ENCODE measurements at regions not wholly inside any gene's neighbourhood (a gene's known extent, or its start where the extent isn't known, plus 50 kb on each side); places are given as distances from the start of the nearest gene placed in this dataset.

DNA sequence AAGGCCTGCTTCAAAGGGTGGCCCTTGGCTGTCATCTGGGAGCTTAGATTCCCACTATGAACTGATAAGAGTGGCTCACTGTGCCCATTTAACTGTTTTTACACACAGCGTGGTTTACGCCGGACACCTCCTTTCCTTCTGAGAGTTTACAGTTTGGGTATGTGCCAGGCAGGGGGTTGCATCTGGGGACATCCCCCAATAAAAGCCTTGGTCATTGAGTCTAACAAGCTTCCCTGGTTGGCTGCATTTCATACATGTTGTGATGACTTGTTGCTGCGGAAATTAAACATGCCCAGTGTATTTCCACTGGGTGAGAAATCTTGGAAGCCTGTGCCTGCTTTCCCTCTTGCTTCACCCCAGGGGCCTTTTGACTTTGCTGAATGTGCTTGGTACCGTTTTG, 264.1 kb upstream of the NPY start:
- Mint-ChIP-seq H3K27ac (no peak overlapping the region), H3K9me3 (no peaks in the 10 kb centered on the region), H3K27me3 (peaks cover 1% of the 10 kb centered on the region), H3K36me3 (no peaks in the 10 kb centered on the region), H3K4me3 (no peak overlapping the region), H3K4me1 (ENCODE audit: low read depth) (no peaks in the 10 kb centered on the region)
- DNase-seq, result no peak
- intact Hi-C loops (cut with micrococcal nuclease), result no loop called here
- POLR2A ChIA-PET, result no interaction called here
- CTCF ChIA-PET, result no interaction called here

DNA sequence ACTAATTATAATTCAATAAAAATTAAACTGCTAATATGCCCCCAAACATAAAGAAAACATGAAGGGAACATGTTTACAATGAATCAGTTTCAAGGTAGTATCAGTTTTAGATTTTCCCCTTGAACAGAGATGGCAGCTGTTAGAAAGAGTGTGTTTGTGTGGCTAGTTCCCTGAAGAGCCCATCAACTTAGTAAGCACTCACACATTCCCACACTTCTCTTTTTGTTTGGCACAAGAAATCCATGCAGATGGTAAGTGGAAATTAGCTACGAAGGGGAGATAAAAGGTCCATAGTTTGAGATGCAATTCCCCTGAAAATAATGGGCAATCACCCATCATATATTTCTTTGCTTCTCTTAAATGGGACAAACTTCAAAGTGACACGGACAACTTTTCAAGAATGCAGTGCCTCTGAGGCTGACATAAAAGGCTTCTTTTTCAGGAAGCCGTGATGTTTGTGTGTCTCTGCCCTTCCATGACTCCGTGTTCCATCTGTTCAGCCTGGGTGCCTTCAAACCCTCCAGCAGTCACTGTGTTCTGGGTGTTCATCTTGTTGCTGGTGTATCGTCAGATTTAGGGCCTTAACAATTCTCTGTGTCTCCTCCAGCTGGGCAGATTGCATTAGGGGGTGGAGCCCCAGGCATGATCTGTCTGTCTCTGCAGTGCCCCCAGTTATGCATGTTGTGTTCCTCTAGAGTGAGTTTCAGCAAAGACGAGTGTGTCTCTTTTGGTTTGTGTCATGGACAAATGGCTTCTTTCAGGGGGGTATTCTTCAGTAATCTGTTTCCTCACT, 259.5 kb upstream of the NPY start:
- no peak overlapping the region for H3K4me3 Mint-ChIP-seq
- no peak for DNase-seq
- H3K4me1 Mint-ChIP-seq (ENCODE audit: low read depth), result no peaks in the 10 kb centered on the region
- POLR2A ChIA-PET, result no interaction called here
- H3K36me3 Mint-ChIP-seq, result no peaks in the 10 kb centered on the region
- H3K9me3 Mint-ChIP-seq, result no peaks in the 10 kb centered on the region
- no peak overlapping the region for H3K27ac Mint-ChIP-seq
- intact Hi-C loops (cut with micrococcal nuclease), result no loop called here
- H3K27me3 Mint-ChIP-seq, result peaks cover 1% of the 10 kb centered on the region
- CTCF ChIA-PET, result no interaction called here

DNA sequence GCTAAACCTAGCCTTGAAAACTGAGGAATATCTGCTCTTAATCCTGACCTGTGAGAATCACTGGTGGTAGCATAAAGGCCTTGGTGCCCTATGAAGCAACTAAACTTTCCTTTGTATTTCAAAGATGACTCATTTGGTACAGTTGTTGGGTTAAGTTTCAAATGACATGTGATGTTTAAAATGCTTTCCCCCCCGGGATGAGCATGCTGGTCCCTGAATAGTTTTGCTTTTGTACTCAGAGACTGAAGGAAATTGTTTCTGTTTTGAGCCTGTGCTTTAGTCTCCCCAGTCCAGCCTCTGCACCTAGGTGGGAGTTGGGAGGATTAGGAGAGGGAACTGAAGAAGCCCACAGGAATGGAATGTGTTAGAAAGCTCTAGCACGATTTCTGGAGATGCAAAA, 258.9 kb upstream of the NPY start:
- peaks cover 1% of the 10 kb centered on the region for H3K27me3 Mint-ChIP-seq
- H3K9me3 Mint-ChIP-seq, result no peaks in the 10 kb centered on the region
- POLR2A ChIA-PET, result no interaction called here
- intact Hi-C loops (cut with micrococcal nuclease), result no loop called here
- CTCF ChIA-PET, result no interaction called here
- no peaks in the 10 kb centered on the region for H3K36me3 Mint-ChIP-seq
- H3K4me3 Mint-ChIP-seq, result no peak overlapping the region
- DNase-seq, result no peak
- no peak overlapping the region for H3K27ac Mint-ChIP-seq
- no peaks in the 10 kb centered on the region for H3K4me1 Mint-ChIP-seq (ENCODE audit: low read depth)

DNA sequence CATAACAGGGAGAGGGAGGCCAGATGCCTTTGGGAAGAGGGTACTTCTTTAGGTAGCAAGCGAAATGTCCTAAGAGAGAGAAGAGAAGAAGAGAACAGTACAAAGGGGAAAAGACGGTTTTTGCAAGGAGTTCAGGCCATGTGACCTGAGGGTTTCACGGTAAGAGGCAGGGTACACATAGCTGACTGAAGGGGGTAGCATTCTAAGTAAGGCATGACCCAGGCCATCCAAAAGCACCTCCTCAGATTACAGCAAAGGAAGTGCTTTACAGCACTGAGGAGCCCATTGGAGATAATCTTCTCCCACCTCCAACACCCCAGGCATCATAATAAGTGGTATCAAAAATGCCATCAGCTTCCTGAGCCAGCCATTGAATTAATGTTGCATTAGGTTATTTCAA, 258.2 kb upstream of the NPY start:
- no peak overlapping the region for H3K27ac Mint-ChIP-seq
- H3K27me3 Mint-ChIP-seq, result peaks cover 1% of the 10 kb centered on the region
- POLR2A ChIA-PET, result no interaction called here
- no peaks in the 10 kb centered on the region for H3K9me3 Mint-ChIP-seq
- no peaks in the 10 kb centered on the region for H3K36me3 Mint-ChIP-seq
- CTCF ChIA-PET, result no interaction called here
- no peak for DNase-seq
- intact Hi-C loops (cut with micrococcal nuclease), result no loop called here
- no peaks in the 10 kb centered on the region for H3K4me1 Mint-ChIP-seq (ENCODE audit: low read depth)
- no peak overlapping the region for H3K4me3 Mint-ChIP-seq

DNA sequence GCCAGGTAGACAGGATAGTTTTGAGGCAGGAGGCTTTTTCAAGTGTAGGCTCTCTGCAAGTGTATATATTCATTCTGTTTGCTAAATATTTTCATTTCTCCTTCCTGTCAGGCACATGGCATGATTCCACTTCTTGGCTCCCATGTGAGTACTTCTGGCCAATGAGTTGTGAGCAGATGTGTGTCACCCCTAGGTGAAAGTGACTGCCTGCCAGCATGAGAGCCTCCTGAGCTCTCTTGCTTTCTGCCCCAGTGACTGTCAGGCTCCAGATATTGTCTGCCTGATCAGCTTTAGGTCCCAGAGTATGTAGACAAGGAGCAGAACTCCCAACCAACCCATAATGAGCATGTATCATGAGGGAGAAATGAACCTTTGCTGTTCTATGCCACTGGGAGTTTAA, 257.6 kb upstream of the NPY start:
- no peak for DNase-seq
- Mint-ChIP-seq H3K4me1 (ENCODE audit: low read depth) (no peaks in the 10 kb centered on the region), H3K4me3 (no peak overlapping the region), H3K27ac (no peak overlapping the region), H3K36me3 (no peaks in the 10 kb centered on the region), H3K9me3 (no peaks in the 10 kb centered on the region), H3K27me3 (peaks cover 1% of the 10 kb centered on the region)
- CTCF ChIA-PET, result no interaction called here
- intact Hi-C loops (cut with micrococcal nuclease), result no loop called here
- POLR2A ChIA-PET, result no interaction called here

DNA sequence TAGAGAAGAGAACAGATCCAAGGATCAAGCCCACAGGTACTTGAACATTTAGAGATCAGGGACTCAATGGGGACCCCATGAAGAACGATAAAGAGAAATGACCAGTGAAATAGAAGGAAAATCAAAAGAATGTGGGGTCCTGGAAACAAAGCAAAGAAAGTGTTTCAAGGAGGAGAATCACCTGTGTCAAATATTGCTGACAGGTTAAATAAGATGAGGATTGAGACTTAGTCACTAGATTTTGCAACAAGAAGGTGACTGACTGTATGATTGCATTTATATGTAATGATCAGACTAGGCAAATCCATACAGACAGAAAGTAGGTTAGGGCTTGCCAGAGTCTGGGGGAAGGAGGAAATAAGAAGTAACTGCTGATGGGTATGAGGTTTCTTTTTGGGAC, 254.9 kb upstream of the NPY start:
- DNase-seq, result no peak
- peaks cover 1% of the 10 kb centered on the region for H3K27me3 Mint-ChIP-seq
- ChIA-PET POLR2A (no interaction called here), CTCF (no interaction called here)
- intact Hi-C loops (cut with micrococcal nuclease), result no loop called here
- no peaks in the 10 kb centered on the region for H3K9me3 Mint-ChIP-seq
- H3K36me3 Mint-ChIP-seq, result no peaks in the 10 kb centered on the region
- no peak overlapping the region for H3K27ac Mint-ChIP-seq
- no peak overlapping the region for H3K4me3 Mint-ChIP-seq
- no peaks in the 10 kb centered on the region for H3K4me1 Mint-ChIP-seq (ENCODE audit: low read depth)

DNA sequence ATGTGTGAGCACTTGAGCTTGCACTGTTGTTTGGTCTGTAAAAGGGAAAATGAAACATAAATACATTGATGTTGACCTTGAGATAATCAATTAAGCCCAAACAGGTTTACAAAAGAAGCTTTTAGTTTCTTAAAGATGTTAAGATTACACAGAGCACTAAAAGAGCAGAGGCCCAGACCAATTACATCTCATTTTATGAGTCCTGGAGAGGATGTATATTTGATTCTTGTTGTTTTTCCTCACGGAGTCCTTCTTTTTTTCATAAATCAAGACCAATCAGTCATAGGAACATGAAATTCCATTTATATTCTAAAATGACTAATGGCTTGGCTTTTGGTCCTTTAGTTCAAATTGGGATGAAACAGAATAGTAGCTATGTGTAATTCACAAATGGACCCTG, 249.7 kb upstream of the NPY start:
- H3K36me3 Mint-ChIP-seq, result no peaks in the 10 kb centered on the region
- POLR2A ChIA-PET, result no interaction called here
- peaks cover 8% of the 10 kb centered on the region for H3K4me1 Mint-ChIP-seq (ENCODE audit: low read depth)
- H3K27me3 Mint-ChIP-seq, result no peaks in the 10 kb centered on the region
- H3K9me3 Mint-ChIP-seq, result no peaks in the 10 kb centered on the region
- CTCF ChIA-PET, result no interaction called here
- intact Hi-C loops (cut with micrococcal nuclease), result loop anchor here (10.0 kb wide), 1 partner anchor 139 kb away; no protein-coding TSS in a partner anchor
- no peak for DNase-seq
- no peak overlapping the region for H3K27ac Mint-ChIP-seq
- no peak overlapping the region for H3K4me3 Mint-ChIP-seq

DNA sequence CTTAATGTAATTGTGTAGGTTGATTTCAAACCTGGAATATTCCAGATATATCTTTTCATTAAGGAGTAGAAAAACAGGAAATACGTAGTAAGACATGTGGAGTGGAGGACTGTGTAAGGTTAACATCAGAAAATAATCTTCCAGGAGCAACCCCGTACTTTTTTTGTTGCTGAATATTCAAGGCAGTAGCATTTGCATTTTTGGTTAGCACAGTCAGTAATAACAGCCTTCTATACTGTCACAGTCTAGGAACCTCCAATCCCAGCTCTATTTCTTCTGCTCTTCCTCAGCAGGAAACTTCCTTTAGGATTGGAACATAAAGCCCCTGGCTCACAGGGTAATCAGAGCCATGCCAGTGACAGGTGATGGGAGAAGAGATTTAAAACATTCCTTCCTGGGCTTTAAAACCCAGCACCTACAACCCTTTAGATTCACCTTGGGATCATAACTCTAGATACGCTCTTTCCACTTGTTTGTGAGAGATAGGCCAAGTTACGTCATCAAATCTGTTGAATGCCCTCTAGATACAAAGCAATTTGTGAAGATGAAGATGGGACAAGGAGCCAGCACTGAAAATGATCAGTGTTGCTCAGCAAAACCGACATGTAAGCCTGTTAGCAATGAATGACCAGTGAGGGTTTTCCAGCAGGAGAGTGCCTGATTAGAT, 248.5 kb upstream of the NPY start:
- no peak for DNase-seq
- Mint-ChIP-seq H3K4me1 (ENCODE audit: low read depth) (peaks cover 8% of the 10 kb centered on the region), H3K4me3 (no peak overlapping the region), H3K27ac (no peak overlapping the region), H3K9me3 (no peaks in the 10 kb centered on the region), H3K27me3 (no peaks in the 10 kb centered on the region), H3K36me3 (no peaks in the 10 kb centered on the region)
- intact Hi-C loops (cut with micrococcal nuclease), result loop anchor here (10.0 kb wide), 1 partner anchor 141 kb away; no protein-coding TSS in a partner anchor
- ChIA-PET CTCF (no interaction called here), POLR2A (no interaction called here)

DNA sequence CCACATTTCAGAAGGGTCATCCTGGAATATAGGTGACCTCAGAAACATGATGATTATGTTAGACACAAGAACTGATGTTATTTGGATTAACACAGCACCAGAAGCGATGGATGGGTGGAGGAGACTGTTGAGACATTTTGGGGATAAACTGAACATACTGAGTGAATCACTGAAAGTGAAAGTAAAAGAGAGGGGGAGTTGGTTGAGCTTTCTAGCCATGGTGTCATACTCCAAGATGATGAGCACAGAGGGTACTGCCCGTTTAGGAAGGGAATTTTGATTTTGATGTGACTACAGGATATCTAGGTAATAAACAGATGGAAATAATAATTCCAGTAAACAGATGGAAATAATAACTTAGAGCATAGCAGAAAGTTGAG, 248.0 kb upstream of the NPY start:
- no peaks in the 10 kb centered on the region for H3K27me3 Mint-ChIP-seq
- no peaks in the 10 kb centered on the region for H3K36me3 Mint-ChIP-seq
- no peaks in the 10 kb centered on the region for H3K9me3 Mint-ChIP-seq
- no peak for DNase-seq
- no peak overlapping the region for H3K4me3 Mint-ChIP-seq
- POLR2A ChIA-PET, result no interaction called here
- intact Hi-C loops (cut with micrococcal nuclease), result loop anchor here (10.0 kb wide), 1 partner anchor 141 kb away; no protein-coding TSS in a partner anchor
- no peak overlapping the region for H3K27ac Mint-ChIP-seq
- CTCF ChIA-PET, result interaction anchor here (0.5 kb wide), 1 partner anchor 1529 kb away, joined by 3 read pairs; no protein-coding TSS in a partner anchor
- peaks cover 8% of the 10 kb centered on the region for H3K4me1 Mint-ChIP-seq (ENCODE audit: low read depth)

DNA sequence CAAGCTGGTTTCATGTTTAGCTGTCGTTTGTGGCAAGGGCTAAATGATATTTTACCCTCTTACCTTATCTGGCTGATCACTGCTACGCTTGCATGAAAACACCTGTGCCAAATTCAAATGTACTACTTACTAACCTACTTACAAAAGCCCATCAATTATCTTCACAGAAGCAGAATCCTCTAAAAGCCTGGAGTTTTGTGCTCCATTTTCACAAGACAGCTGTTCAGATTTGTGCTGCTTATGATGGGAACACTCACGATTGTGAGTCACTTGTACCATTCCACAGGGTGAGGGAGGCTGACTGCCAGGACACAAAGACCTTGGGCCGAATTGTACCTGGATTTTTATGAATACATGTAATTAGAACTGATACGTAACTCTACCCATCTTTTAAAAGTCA, 245.0 kb upstream of the NPY start:
- Mint-ChIP-seq H3K4me1 (ENCODE audit: low read depth) (peaks cover 8% of the 10 kb centered on the region), H3K27ac (no peak overlapping the region), H3K27me3 (no peaks in the 10 kb centered on the region), H3K4me3 (no peak overlapping the region), H3K9me3 (no peaks in the 10 kb centered on the region), H3K36me3 (no peaks in the 10 kb centered on the region)
- CTCF ChIA-PET, result no interaction called here
- POLR2A ChIA-PET, result no interaction called here
- intact Hi-C loops (cut with micrococcal nuclease), result loop anchor here (10.0 kb wide), 1 partner anchor 144 kb away; no protein-coding TSS in a partner anchor
- no peak for DNase-seq

DNA sequence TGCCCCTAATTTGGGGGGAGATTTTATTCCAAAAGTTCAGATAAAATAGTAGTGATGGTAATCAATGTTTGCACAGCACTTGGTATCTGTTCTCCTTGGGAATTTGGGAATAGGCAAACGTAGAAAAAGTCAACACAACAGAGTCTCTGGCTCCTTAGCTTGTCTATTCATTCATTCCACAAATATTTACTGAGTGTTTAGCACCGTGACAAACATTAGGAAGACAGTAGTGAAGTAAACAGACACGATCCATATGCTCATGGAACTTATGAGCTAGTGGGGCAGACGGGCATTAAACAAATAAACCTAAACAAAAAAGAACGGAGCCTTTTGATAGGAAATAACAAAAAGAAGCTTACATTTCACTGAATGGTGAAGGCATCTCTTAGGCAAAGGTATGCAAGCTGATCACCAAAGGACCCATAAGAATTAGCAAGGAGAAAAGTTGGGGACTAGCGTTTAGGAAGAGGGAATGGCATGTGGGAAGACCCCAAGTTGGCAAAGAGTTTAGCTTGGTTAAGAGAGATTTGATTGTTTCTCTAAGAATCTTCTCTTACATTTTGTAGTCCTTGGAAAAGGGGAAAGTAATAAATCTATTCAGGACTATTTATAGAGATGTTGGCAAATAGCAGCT, 243.9 kb upstream of the NPY start:
- DNase-seq, result no peak
- H3K27me3 Mint-ChIP-seq, result no peaks in the 10 kb centered on the region
- H3K4me3 Mint-ChIP-seq, result no peak overlapping the region
- ChIA-PET POLR2A (no interaction called here), CTCF (no interaction called here)
- intact Hi-C loops (cut with micrococcal nuclease), result loop anchor here (10.0 kb wide), 1 partner anchor 145 kb away; no protein-coding TSS in a partner anchor
- H3K9me3 Mint-ChIP-seq, result no peaks in the 10 kb centered on the region
- no peaks in the 10 kb centered on the region for H3K36me3 Mint-ChIP-seq
- H3K27ac Mint-ChIP-seq, result no peak overlapping the region
- H3K4me1 Mint-ChIP-seq (ENCODE audit: low read depth), result peaks cover 8% of the 10 kb centered on the region

DNA sequence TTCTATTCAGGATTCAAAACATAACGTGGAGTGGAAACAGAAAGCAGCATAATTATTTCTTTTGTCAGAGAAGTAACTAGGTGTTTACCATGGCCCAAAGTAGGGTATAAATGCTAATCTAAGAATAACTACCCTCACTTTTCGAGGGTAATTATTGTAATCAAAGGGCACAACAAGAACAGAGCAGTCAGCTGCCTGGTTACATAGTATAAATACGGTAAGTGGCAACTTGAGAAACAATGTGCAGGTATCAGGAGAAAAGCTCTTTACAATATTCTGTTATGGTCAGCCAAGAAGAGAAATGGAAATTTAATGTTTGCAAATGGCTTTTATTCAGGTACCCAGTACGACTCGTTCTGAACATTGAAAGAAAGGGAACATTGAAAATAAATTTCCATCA, 242.0 kb upstream of the NPY start:
- no peak for DNase-seq
- Mint-ChIP-seq H3K4me1 (ENCODE audit: low read depth) (no peaks in the 10 kb centered on the region), H3K36me3 (no peaks in the 10 kb centered on the region), H3K4me3 (no peak overlapping the region), H3K27me3 (no peaks in the 10 kb centered on the region), H3K27ac (no peak overlapping the region), H3K9me3 (no peaks in the 10 kb centered on the region)
- POLR2A ChIA-PET, result no interaction called here
- intact Hi-C loops (cut with micrococcal nuclease), result no loop called here
- CTCF ChIA-PET, result no interaction called here

DNA sequence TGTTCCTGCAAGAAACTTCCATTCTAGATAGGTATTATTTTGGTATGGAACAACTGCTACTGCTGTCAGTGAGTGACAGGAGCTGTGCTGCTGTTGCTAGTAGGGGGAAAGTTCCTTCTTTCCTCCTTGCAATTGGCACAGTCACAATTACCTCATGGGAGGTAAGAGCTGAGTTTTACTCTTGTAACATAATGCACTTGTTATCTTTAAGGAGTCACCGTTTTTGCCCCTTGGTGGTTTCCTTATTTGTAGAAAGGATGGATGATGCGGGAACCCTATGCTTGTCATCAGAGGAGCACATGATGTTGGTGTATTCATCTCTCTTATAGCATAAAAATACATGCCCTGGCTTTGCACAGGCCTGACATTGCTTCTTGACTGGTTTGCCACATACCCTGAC, 234.7 kb upstream of the NPY start:
- Mint-ChIP-seq H3K4me1 (ENCODE audit: low read depth) (peaks cover 6% of the 10 kb centered on the region), H3K9me3 (no peaks in the 10 kb centered on the region), H3K27me3 (peaks cover 5% of the 10 kb centered on the region), H3K4me3 (no peak overlapping the region), H3K36me3 (no peaks in the 10 kb centered on the region), H3K27ac (no peak overlapping the region)
- DNase-seq, result no peak
- POLR2A ChIA-PET, result no interaction called here
- CTCF ChIA-PET, result no interaction called here
- intact Hi-C loops (cut with micrococcal nuclease), result no loop called here

Measured in activated CD4-positive, alpha-beta memory T cell treated with anti-CD3 and anti-CD28 coated beads for 36 hours (primary cell).